ENCODE measurements at regions not wholly inside any gene's neighbourhood (a gene's known extent, or its start where the extent isn't known, plus 50 kb on each side); places are given as distances from the start of the nearest gene placed in this dataset.

GRCh38 chr2:41663056-41663455 lies 384.8 kb upstream of the PKDCC start:
- FAIRE-seq (no peak), ATAC-seq (no peak), DNase-seq (ENCODE audit: low read depth, low spot score) (no peak)
- TF ChIP-seq ATF3 (IDR thresholded peaks at IDR 0.05; ENCODE audit: borderline replicate concordance, extremely low read depth, low read depth, low read length) (no peak), SUPT20H (IDR thresholded peaks at IDR 0.05; ENCODE audit: borderline replicate concordance, control insufficient read depth, low read depth, low read length) (no peak), KLF5 (IDR thresholded peaks at IDR 0.05; ENCODE audit: partially characterized antibody) (no peak), BMI1 (IDR thresholded peaks at IDR 0.05; ENCODE audit: borderline replicate concordance) (no peak), SRF (IDR thresholded peaks at IDR 0.05; ENCODE audit: low read depth in 2 of 2, low read length in 2 of 2) (no peak), CTCF (IDR thresholded peaks at IDR 0.05 in 2 of 3, conservative IDR thresholded peaks at IDR 0.05 in 1 of 3; ENCODE audit: control insufficient read depth in 2 of 3, extremely low read depth in 1 of 3, insufficient read depth in 1 of 3, low read depth in 3 of 3, low read length in 3 of 3) (no peak), CHD2 (IDR thresholded peaks at IDR 0.05; ENCODE audit: borderline replicate concordance, low read depth, low read length) (no peak), ELK1 (IDR thresholded peaks at IDR 0.05; ENCODE audit: low read depth, low read length) (no peak), NR2F1 (conservative IDR thresholded peaks at IDR 0.05) (no peak)
- WGBS (ENCODE audit: insufficient coverage, insufficient replicate concordance, low lambda C conversion rate, missing lambda C conversion rate), result 0% methylated on average over 5 of the region's 5 CpGs
- Histone ChIP-seq H3K4me1 (ENCODE audit: control insufficient read depth, insufficient read depth, low read length) (no peaks in the 10 kb centered on the region), H3K27ac (ENCODE audit: control insufficient read depth, insufficient read depth) (no peak overlapping the region), H4K20me1 (ENCODE audit: control insufficient read depth, insufficient read depth) (no peaks in the 10 kb centered on the region), H3K4me3 (no peak overlapping the region), H3K9ac (ENCODE audit: control insufficient read depth, insufficient read depth, low read length) (no peak overlapping the region), H3K9me3 (replicated peaks; ENCODE audit: control insufficient read depth, insufficient read depth, low read length) (no peaks in the 10 kb centered on the region), H3K79me2 (ENCODE audit: control insufficient read depth, insufficient read depth, low read length) (no peaks in the 10 kb centered on the region), H3K4me2 (ENCODE audit: control insufficient read depth, insufficient read depth) (no peak overlapping the region), H3K27me3 (replicated peaks in 1 of 2; ENCODE audit: control insufficient read depth in 2 of 2, insufficient read depth in 2 of 2, low read length in 1 of 2) (no peaks in the 10 kb centered on the region; a peak in 1 of 4 replicates), H2AFZ (ENCODE audit: control insufficient read depth, low read depth, low read length) (no peak overlapping the region), H3K36me3 (ENCODE audit: control insufficient read depth in 2 of 2, insufficient read depth in 2 of 2, low read length in 1 of 2) (no peaks in the 10 kb centered on the region)
- POLR2A ChIA-PET, result no interaction called here
- RAD21 ChIA-PET (ENCODE audit: unreplicated experiment), result no interaction called here
- intact Hi-C loops (cut with micrococcal nuclease; ENCODE audit: unreplicated experiment), result no loop called here
- no TSS peak for BruUV-seq (replicated peaks)
- SMC1A ChIA-PET (ENCODE audit: uncharacterized antibody, unreplicated experiment), result no interaction called here
- in situ Hi-C loops (cut with MboI), result no loop called here
- CTCF ChIA-PET, result interaction anchor here (0.9 kb wide), 1 partner anchor 11 kb away, joined by 3 read pairs; no protein-coding TSS in a partner anchor

Data from GM12878 (cell line).